ENCODE measurements at regions not wholly inside any gene's neighbourhood (a gene's known extent, or its start where the extent isn't known, plus 50 kb on each side); places are given as distances from the start of the nearest gene placed in this dataset.
"Not testable (repeated sequence)": the region's sequence is repeated elsewhere in the genome, so short reads cannot be mapped to it uniquely, and the experiment has no call there.

GRCh38 chr1:189693140-189693539 is 784.5 kb downstream of the BRINP3 start:
- no peak for DNase-seq

GRCh38 chr1:189696297-189696696 is 781.4 kb downstream of the BRINP3 start:
- no peak for DNase-seq

- DNase-seq, result no peak
These were observed 780.6 kb downstream of the BRINP3 start for GRCh38 chr1:189697113-189697512.

GRCh38 chr1:189701606-189702005 is 776.1 kb downstream of the BRINP3 start:
- DNase-seq, result no peak

GRCh38 chr1:189706594-189706993 is 771.1 kb downstream of the BRINP3 start:
- DNase-seq, result no peak

GRCh38 chr1:189708674-189709073 is 769.0 kb downstream of the BRINP3 start:
- no peak for DNase-seq

GRCh38 chr1:189718147-189718795 is 759.4 kb downstream of the BRINP3 start:
- DNase-seq, result not testable (repeated sequence)

- no peak for DNase-seq
These were observed 750.9 kb downstream of the BRINP3 start for GRCh38 chr1:189726806-189727205.

GRCh38 chr1:189751311-189751710 is 726.4 kb downstream of the BRINP3 start:
- no peak for DNase-seq

GRCh38 chr1:189752461-189752995 is 725.1 kb downstream of the BRINP3 start:
- no peak for DNase-seq

- not testable (repeated sequence) for DNase-seq
These were observed 722.6 kb downstream of the BRINP3 start for GRCh38 chr1:189755100-189755499.

GRCh38 chr1:189764391-189765320 is 713.0 kb downstream of the BRINP3 start:
- no peak for DNase-seq

- no peak for DNase-seq
These were observed 708.2 kb downstream of the BRINP3 start for GRCh38 chr1:189769448-189769847.

GRCh38 chr1:189774721-189775287 is 702.9 kb downstream of the BRINP3 start:
- no peak for DNase-seq

GRCh38 chr1:189775343-189775742 is 702.3 kb downstream of the BRINP3 start:
- DNase-seq, result no peak

- no peak for DNase-seq
These were observed 698.6 kb downstream of the BRINP3 start for GRCh38 chr1:189779034-189779433.

- no peak for DNase-seq
These were observed 695.4 kb downstream of the BRINP3 start for GRCh38 chr1:189782295-189782694.

GRCh38 chr1:189783456-189783855 is 694.2 kb downstream of the BRINP3 start:
- DNase-seq, result no peak

GRCh38 chr1:189786761-189787160 is 690.9 kb downstream of the BRINP3 start:
- no peak for DNase-seq

GRCh38 chr1:189787201-189787600 is 690.5 kb downstream of the BRINP3 start:
- no peak for DNase-seq

- no peak for DNase-seq
These were observed 687.3 kb downstream of the BRINP3 start for GRCh38 chr1:189790335-189790734.

- no peak for DNase-seq
These were observed 674.3 kb downstream of the BRINP3 start for GRCh38 chr1:189803364-189803763.

- no peak for DNase-seq
These were observed 673.3 kb downstream of the BRINP3 start for GRCh38 chr1:189804352-189804751.

Data from dermis blood vessel endothelial cell (primary cell).